PFSK-1 (cell line): ENCODE measurements at regions not wholly inside any gene's neighbourhood (a gene's known extent, or its start where the extent isn't known, plus 50 kb on each side); places are given as distances from the start of the nearest gene placed in this dataset.

ENCODE experiments used
- FOXP2 ChIP-seq: optimal IDR thresholded peaks from 2 replicates; pipeline ENCODE3; 2011; ENCODE audit warnings: borderline replicate concordance, control low read depth, inconsistent platforms; ENCODE audit not compliant: insufficient read depth; ENCODE audit errors: extremely low read length, extremely low read depth
- POLR2AphosphoS5 ChIP-seq: IDR thresholded peaks from 2 replicates; pipeline ENCODE4 v1.6.1; 2012; ENCODE audit warnings: low read depth, mild to moderate bottlenecking, control low read depth, low read length, moderate library complexity
- SIN3A ChIP-seq: IDR thresholded peaks from 2 replicates; pipeline ENCODE4 v1.6.1; 2012; ENCODE audit warnings: mild to moderate bottlenecking, low read length, moderate library complexity, borderline replicate concordance; ENCODE audit not compliant: insufficient read depth
- TAF1 ChIP-seq: IDR thresholded peaks from 2 replicates; pipeline ENCODE4 v1.6.1; 2012; ENCODE audit warnings: low read length, control low read depth, borderline replicate concordance; ENCODE audit not compliant: insufficient read depth
- TF ChIP-seq, protein P1 (sequence below), 2 experiments: IDR thresholded peaks; 2 replicates each; pipeline versions ENCODE4 v1.6.1 to v1.8.0; 2011 to 2012; ENCODE audit warnings: low read depth in 2 of 2, low read length in 2 of 2, control low read depth in 1 of 2, inconsistent platforms in 1 of 2, mild to moderate bottlenecking in 1 of 2, moderate library complexity in 1 of 2; ENCODE audit not compliant: insufficient read depth in 1 of 2

DNA sequence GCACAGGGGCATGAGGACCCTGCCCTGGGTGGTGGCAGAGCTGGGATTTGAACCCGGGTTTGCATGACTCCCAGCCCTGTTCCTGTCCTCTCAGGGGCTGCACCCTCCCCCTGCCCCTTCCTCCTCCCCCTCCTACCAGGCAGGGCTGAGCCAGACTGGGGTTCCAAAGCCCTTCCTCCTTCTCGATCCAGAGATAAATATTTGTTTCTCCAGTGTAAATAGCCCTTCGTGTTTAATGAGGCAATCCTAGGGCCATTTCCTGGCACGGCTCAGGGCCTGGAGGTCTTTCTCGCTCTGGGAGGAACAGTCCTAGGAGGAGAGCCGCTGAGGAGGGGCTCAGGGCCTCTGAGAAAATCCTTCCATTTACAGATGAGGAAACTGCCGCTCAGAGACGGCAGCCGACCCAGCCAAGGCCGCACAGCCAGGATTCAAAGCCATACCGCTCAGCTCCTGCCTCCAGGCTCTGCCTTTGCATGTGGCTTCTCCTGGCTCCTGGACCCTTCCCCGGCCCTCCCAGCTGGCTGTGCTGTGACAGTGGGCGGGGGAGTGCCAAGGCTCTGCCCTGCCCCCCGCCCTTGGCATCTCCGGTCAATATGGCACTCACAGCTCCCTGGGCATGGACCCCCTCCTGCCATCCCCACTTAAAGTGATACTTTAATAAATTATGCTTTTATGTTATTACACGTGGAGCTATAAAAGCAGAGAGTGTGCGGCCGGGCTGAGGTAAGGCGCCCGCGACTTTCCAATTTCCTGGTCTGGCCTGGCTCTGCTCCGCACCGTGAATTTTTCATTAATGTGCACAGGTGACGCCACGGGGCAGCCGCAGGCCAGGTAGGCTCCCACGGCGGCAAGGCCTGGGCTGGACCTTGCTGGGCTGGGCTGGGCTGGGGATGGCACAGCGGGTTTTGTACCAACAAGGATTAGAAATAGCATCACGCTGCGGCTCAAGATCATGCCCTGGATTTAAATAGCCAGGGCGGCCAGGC lies 114.7 kb upstream of the WNT4 start:
- TF ChIP-seq POLR2AphosphoS5, result no peak

DNA sequence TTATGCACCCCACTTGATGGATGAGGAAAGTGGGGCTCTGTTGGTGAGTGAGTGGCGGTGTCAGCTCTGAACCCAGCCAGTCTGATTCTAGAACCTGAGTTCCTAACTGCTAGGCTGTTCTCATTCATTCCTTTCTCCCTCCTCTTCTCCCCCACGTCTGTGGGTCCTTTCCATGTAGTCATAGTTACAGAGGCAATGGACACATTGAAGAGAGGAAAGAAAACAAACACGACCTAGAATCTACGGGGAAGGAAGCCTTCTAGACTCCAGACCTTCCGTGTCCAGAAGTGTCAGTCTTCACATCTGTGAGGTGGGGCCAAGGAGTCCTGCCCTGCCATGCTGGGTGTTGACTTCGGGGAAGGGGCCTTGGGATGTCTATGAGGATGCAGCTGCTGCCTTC lies 115.8 kb upstream of the WNT4 start:
- TF ChIP-seq, protein P1, sequence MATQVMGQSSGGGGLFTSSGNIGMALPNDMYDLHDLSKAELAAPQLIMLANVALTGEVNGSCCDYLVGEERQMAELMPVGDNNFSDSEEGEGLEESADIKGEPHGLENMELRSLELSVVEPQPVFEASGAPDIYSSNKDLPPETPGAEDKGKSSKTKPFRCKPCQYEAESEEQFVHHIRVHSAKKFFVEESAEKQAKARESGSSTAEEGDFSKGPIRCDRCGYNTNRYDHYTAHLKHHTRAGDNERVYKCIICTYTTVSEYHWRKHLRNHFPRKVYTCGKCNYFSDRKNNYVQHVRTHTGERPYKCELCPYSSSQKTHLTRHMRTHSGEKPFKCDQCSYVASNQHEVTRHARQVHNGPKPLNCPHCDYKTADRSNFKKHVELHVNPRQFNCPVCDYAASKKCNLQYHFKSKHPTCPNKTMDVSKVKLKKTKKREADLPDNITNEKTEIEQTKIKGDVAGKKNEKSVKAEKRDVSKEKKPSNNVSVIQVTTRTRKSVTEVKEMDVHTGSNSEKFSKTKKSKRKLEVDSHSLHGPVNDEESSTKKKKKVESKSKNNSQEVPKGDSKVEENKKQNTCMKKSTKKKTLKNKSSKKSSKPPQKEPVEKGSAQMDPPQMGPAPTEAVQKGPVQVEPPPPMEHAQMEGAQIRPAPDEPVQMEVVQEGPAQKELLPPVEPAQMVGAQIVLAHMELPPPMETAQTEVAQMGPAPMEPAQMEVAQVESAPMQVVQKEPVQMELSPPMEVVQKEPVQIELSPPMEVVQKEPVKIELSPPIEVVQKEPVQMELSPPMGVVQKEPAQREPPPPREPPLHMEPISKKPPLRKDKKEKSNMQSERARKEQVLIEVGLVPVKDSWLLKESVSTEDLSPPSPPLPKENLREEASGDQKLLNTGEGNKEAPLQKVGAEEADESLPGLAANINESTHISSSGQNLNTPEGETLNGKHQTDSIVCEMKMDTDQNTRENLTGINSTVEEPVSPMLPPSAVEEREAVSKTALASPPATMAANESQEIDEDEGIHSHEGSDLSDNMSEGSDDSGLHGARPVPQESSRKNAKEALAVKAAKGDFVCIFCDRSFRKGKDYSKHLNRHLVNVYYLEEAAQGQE (IDR thresholded peaks at IDR 0.05; ENCODE audit: insufficient read depth in 1 of 2, low read depth in 2 of 2, low read length in 2 of 2), result no peak
- TF ChIP-seq FOXP2, result no peak

DNA sequence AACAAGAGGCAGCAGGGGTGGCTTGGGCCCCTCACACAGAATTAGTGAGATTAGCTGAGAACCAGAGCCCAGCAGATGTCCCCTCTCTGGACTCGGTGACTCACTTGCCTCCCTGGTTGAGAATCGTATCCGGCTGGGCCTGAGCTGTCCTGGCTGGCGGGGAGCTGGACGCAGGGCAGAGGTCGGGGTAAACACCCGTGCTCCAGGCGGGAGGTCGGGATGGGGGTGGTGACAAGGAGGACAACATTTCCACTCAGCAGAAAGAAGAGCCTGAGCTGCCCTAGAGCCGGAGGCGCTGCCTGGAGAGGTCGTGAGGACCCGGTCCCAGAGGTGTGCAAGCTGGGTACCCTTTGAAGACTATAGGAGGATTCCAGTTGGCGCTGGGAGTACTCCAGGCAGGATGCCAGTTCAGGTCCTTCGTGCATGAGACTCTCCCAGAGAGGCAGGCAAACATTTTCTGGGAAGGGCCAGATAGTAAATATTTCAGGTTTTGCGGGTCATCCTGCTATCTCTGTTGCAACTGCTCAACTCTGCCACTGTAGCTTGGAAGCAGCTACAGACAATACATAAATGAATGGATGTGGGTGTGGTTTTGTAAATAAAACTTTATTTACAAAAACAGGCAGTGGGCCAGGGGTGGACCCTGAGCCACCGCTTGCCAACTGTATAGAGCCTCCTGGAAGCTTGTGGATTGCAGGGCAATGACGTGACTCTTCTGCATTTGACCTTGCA lies 116.8 kb upstream of the WNT4 start:
- TF ChIP-seq POLR2AphosphoS5 (no peak), FOXP2 (peak; percentile 100), TAF1 (no peak), SIN3A (no peak)
- TF ChIP-seq, protein P1 (IDR thresholded peaks at IDR 0.05; ENCODE audit: insufficient read depth in 1 of 2, low read depth in 2 of 2, low read length in 2 of 2), result 0 out of 4 replicates have a peak, but pooled peaks of 1 of the 2 experiments have one; percentile 16

DNA sequence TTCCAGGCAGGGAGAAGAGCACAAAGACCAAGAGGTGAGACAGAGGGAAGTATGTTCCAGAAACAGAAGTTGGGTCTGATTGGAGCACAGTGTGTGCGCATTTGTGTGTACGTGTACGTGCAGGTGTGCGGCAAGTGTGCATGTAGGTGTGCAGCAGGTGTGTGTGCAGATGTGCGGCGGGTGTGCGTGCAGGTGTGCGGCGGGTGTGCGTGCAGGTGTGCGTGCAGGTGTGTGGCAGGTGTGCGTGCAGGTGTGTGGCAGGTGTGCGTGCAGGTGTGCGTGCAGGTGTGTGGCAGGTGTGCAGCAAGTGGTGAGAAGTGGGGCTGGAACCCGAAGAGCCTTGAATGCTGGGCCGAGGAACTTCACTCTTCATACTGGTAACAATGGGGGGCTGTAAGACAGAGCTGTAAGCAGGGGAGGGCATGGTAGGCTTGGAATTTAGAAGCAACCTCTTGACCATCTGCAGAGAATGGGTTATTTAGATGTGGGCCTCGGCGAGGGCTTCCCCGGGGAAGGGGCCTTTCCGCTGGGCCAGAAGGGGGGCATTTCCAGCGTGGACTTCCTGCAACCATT lies 118.0 kb upstream of the WNT4 start:
- no peak for TF ChIP-seq SIN3A
- TF ChIP-seq, protein P1 (IDR thresholded peaks at IDR 0.05; ENCODE audit: insufficient read depth in 1 of 2, low read depth in 2 of 2, low read length in 2 of 2), result no peak
- TF ChIP-seq FOXP2, result no peak
- no peak for TF ChIP-seq POLR2AphosphoS5
- no peak for TF ChIP-seq TAF1

DNA sequence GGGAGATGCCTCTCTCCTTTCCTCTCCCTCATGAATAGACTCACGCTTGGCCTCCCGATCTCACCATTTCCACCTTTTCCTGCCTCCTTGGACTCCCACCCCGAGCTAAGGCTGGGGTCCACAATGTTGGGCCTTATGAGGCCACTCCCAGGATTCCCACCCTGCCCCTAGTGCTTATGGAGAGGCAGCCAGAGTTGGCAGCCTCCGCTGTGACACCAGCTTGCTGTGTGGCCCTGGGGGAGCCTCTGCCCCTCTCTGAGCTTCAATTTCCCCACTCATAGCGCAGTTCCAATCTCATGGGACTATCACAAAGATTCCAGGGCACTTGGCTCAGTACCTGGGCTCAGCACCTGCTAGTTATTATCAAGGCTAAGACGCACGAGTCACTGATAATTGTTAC lies 118.7 kb upstream of the WNT4 start:
- TF ChIP-seq SIN3A, result no peak
- no peak for TF ChIP-seq TAF1
- no peak for TF ChIP-seq FOXP2
- no peak for TF ChIP-seq POLR2AphosphoS5
- TF ChIP-seq, protein P1 (IDR thresholded peaks at IDR 0.05; ENCODE audit: insufficient read depth in 1 of 2, low read depth in 2 of 2, low read length in 2 of 2), result no peak
